Right ventricle myocardium inferior (tissue), 1 donor: ENCODE measurements at regions not wholly inside any gene's neighbourhood (a gene's known extent, or its start where the extent isn't known, plus 50 kb on each side); places are given as distances from the start of the nearest gene placed in this dataset.

ENCODE experiments used
- ATAC-seq: fragments of 200-7000 bp; cut with Tn5 transposase; one replicate; pipeline ENCODE4 v1.9.1; 2020; ENCODE audit warnings: mild to moderate bottlenecking, moderate library complexity
- DNase-seq: peaks from one replicate; pipeline ENCODE4 v3.0.0; 2021; ENCODE audit errors: missing footprints
- intact Hi-C: fragments of 100-400 bp; cut with DNase I; formaldehyde crosslinking; loops from one replicate; pipeline ENCODE4 v1.11.0; 2022
- donor health status: DM: no; HTN: yes; CAD: no; lungs with severe emphysema.

DNA sequence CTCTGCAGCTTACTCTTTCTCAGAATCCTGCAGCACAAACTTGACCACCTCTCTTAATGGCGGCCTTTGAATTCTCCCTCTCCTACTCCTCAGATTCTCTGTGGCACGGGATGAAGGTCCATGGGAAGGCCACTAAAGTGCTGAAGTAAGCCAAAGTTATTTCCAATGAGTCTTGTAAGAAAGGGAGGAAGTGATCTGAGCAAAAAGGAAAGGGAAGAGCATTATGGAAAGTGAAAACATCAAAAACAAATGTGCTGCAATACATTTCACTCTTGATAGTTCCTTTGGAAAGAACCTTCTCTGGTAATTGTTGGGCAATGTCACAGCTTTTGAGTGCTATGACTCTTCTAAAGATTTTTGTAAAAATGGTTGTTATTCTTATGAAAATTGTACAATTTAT, 54.3 kb upstream of the CAMK2D start:
- DNase-seq (no peak), ATAC-seq (peak; percentile 26)
- intact Hi-C loops, result no loop called here

DNA sequence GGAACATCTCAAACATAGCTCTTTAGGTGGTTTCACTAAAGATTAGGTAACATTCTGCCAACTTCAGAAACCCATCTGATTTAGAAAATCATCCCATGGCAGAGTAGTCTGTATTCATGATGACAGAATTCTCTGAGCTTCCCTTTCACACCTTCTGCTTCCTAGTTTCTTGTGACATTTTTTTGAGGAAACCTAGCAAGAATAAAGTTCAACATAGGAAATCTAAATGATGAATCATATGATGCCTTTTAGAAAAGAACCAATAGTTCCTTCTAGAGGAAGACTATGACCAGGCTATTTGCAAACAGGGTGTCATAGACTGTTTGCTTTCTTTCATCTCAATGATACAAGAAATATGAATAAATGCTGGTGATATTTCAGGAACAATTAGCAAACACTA, 49.8 kb upstream of the CAMK2D start:
- ATAC-seq, result no peak
- DNase-seq, result no peak
- intact Hi-C loops, result no loop called here
